ENCODE measurements at regions not wholly inside any gene's neighbourhood (a gene's known extent, or its start where the extent isn't known, plus 50 kb on each side); places are given as distances from the start of the nearest gene placed in this dataset.

DNA sequence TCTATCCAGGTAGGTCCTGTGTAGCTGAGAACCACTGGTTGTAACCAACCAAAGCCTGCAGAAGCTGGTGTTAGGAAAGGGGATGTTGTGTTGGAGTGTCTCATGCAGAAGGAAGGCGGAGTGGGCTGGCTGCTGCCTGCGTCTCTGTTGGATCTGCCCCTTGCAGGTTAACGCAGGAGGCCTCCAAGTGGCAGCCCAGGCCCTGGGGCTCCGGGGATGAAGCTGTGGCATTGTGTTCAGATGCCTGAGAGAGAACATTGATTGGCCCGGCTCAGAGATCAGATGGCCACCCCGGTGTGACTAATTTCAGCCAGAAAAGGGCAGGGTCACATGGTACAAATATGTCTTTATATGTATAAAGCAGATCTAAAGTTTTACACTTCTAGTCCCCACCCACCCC, 216.0 kb downstream of the GLI2 start:
- H4K20me1 ChIP-seq (ENCODE audit: insufficient read depth): no peaks in the 10 kb centered on the region
- TF ChIP-seq SMC3 (conservative IDR thresholded peaks at IDR 0.05; ENCODE audit: poor library complexity) (no peak), RAD21 (conservative IDR thresholded peaks at IDR 0.05) (no peak), EP300 (conservative IDR thresholded peaks at IDR 0.05; ENCODE audit: poor library complexity, severe bottlenecking) (no peak), EZH2 (IDR thresholded peaks at IDR 0.05; ENCODE audit: borderline replicate concordance, insufficient read depth, low read length, poor library complexity, severe bottlenecking) (no peak), TAF1 (IDR thresholded peaks at IDR 0.05; ENCODE audit: low read depth) (no peak), MXI1 (conservative IDR thresholded peaks at IDR 0.05; ENCODE audit: poor library complexity, severe bottlenecking) (no peak), POLR2AphosphoS5 (IDR thresholded peaks at IDR 0.05) (no peak)
- TF ChIP-seq, protein P1, sequence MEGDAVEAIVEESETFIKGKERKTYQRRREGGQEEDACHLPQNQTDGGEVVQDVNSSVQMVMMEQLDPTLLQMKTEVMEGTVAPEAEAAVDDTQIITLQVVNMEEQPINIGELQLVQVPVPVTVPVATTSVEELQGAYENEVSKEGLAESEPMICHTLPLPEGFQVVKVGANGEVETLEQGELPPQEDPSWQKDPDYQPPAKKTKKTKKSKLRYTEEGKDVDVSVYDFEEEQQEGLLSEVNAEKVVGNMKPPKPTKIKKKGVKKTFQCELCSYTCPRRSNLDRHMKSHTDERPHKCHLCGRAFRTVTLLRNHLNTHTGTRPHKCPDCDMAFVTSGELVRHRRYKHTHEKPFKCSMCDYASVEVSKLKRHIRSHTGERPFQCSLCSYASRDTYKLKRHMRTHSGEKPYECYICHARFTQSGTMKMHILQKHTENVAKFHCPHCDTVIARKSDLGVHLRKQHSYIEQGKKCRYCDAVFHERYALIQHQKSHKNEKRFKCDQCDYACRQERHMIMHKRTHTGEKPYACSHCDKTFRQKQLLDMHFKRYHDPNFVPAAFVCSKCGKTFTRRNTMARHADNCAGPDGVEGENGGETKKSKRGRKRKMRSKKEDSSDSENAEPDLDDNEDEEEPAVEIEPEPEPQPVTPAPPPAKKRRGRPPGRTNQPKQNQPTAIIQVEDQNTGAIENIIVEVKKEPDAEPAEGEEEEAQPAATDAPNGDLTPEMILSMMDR (IDR thresholded peaks at IDR 0.05; ENCODE audit: poor library complexity, severe bottlenecking): no peak
- TF ChIP-seq, protein P2, sequence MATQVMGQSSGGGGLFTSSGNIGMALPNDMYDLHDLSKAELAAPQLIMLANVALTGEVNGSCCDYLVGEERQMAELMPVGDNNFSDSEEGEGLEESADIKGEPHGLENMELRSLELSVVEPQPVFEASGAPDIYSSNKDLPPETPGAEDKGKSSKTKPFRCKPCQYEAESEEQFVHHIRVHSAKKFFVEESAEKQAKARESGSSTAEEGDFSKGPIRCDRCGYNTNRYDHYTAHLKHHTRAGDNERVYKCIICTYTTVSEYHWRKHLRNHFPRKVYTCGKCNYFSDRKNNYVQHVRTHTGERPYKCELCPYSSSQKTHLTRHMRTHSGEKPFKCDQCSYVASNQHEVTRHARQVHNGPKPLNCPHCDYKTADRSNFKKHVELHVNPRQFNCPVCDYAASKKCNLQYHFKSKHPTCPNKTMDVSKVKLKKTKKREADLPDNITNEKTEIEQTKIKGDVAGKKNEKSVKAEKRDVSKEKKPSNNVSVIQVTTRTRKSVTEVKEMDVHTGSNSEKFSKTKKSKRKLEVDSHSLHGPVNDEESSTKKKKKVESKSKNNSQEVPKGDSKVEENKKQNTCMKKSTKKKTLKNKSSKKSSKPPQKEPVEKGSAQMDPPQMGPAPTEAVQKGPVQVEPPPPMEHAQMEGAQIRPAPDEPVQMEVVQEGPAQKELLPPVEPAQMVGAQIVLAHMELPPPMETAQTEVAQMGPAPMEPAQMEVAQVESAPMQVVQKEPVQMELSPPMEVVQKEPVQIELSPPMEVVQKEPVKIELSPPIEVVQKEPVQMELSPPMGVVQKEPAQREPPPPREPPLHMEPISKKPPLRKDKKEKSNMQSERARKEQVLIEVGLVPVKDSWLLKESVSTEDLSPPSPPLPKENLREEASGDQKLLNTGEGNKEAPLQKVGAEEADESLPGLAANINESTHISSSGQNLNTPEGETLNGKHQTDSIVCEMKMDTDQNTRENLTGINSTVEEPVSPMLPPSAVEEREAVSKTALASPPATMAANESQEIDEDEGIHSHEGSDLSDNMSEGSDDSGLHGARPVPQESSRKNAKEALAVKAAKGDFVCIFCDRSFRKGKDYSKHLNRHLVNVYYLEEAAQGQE (IDR thresholded peaks at IDR 0.05; ENCODE audit: borderline replicate concordance): no peak
- H3K4me3 ChIP-seq (ENCODE audit: low read length): no peak overlapping the region
- H3K9me2 ChIP-seq (ENCODE audit: insufficient read depth, low read length): no peaks in the 10 kb centered on the region
- no peaks in the 10 kb centered on the region for H3F3A ChIP-seq (ENCODE audit: insufficient read depth, low read length, poor library complexity, severe bottlenecking)
- no peak overlapping the region for H3K4me2 ChIP-seq (ENCODE audit: low read length)
- no peaks in the 10 kb centered on the region for H3K79me2 ChIP-seq (replicated peaks; ENCODE audit: insufficient read depth, low read length)
- H3K9me3 ChIP-seq (ENCODE audit: low read length): no peaks in the 10 kb centered on the region
- H3K36me3 ChIP-seq (ENCODE audit: insufficient read depth, low read length): no peaks in the 10 kb centered on the region
- no peak overlapping the region for H3K27ac ChIP-seq (ENCODE audit: low read length)
- H3K9ac ChIP-seq (ENCODE audit: low read length): no peak overlapping the region
- no peak overlapping the region for H2AFZ ChIP-seq (ENCODE audit: low read depth, low read length)
- H3K27me3 ChIP-seq (ENCODE audit: insufficient read depth, low read depth, low read length): no peaks in the 10 kb centered on the region

GRCh38 chr2:120952318-120952717, 216.7 kb downstream of the GLI2 start:
- no peak overlapping the region for H3K4me3 ChIP-seq (ENCODE audit: low read length)
- no peaks in the 10 kb centered on the region for H4K20me1 ChIP-seq (ENCODE audit: insufficient read depth)
- H3K4me2 ChIP-seq (ENCODE audit: low read length): no peak overlapping the region
- no peak overlapping the region for H3K27ac ChIP-seq (ENCODE audit: low read length)
- no peak overlapping the region for H3K9ac ChIP-seq (ENCODE audit: low read length)
- TF ChIP-seq MXI1 (conservative IDR thresholded peaks at IDR 0.05; ENCODE audit: poor library complexity, severe bottlenecking) (no peak), SMC3 (conservative IDR thresholded peaks at IDR 0.05; ENCODE audit: poor library complexity) (no peak), TAF1 (IDR thresholded peaks at IDR 0.05; ENCODE audit: low read depth) (no peak), RAD21 (conservative IDR thresholded peaks at IDR 0.05) (no peak), EP300 (conservative IDR thresholded peaks at IDR 0.05; ENCODE audit: poor library complexity, severe bottlenecking) (no peak), EZH2 (IDR thresholded peaks at IDR 0.05; ENCODE audit: borderline replicate concordance, insufficient read depth, low read length, poor library complexity, severe bottlenecking) (no peak)
- TF ChIP-seq, protein P2 (IDR thresholded peaks at IDR 0.05; ENCODE audit: borderline replicate concordance): no peak
- TF ChIP-seq, protein P1 (IDR thresholded peaks at IDR 0.05; ENCODE audit: poor library complexity, severe bottlenecking): no peak
- H3K9me2 ChIP-seq (ENCODE audit: insufficient read depth, low read length): no peaks in the 10 kb centered on the region
- no peaks in the 10 kb centered on the region for H3K27me3 ChIP-seq (ENCODE audit: insufficient read depth, low read depth, low read length)
- no peaks in the 10 kb centered on the region for H3K36me3 ChIP-seq (ENCODE audit: insufficient read depth, low read length)
- no peaks in the 10 kb centered on the region for H3K9me3 ChIP-seq (ENCODE audit: low read length)
- H3F3A ChIP-seq (ENCODE audit: insufficient read depth, low read length, poor library complexity, severe bottlenecking): no peaks in the 10 kb centered on the region
- no peak overlapping the region for H2AFZ ChIP-seq (ENCODE audit: low read depth, low read length)
- H3K79me2 ChIP-seq (replicated peaks; ENCODE audit: insufficient read depth, low read length): no peaks in the 10 kb centered on the region

Measured in neural cell (in vitro differentiated cells).